ENCODE measurements at regions not wholly inside any gene's neighbourhood (a gene's known extent, or its start where the extent isn't known, plus 50 kb on each side); places are given as distances from the start of the nearest gene placed in this dataset.

- TF ChIP-seq, protein P1, sequence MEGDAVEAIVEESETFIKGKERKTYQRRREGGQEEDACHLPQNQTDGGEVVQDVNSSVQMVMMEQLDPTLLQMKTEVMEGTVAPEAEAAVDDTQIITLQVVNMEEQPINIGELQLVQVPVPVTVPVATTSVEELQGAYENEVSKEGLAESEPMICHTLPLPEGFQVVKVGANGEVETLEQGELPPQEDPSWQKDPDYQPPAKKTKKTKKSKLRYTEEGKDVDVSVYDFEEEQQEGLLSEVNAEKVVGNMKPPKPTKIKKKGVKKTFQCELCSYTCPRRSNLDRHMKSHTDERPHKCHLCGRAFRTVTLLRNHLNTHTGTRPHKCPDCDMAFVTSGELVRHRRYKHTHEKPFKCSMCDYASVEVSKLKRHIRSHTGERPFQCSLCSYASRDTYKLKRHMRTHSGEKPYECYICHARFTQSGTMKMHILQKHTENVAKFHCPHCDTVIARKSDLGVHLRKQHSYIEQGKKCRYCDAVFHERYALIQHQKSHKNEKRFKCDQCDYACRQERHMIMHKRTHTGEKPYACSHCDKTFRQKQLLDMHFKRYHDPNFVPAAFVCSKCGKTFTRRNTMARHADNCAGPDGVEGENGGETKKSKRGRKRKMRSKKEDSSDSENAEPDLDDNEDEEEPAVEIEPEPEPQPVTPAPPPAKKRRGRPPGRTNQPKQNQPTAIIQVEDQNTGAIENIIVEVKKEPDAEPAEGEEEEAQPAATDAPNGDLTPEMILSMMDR (IDR thresholded peaks at IDR 0.05), result no peak
- TF ChIP-seq ZFX (IDR thresholded peaks at IDR 0.05; ENCODE audit: borderline replicate concordance), result no peak
Observed at GRCh38 chr2:15018814-15019213, 386.3 kb downstream of the LRATD1 start.

All from 22Rv1 (cell line).